CD4-positive, CD25-positive, alpha-beta regulatory T cell (primary cell): ENCODE measurements at regions not wholly inside any gene's neighbourhood (a gene's known extent, or its start where the extent isn't known, plus 50 kb on each side); places are given as distances from the start of the nearest gene placed in this dataset.

Experiments used
- ATAC-seq, 2 donors: fragments of 150-1000 bp; cut with Tn5 transposase; one replicate each; pipeline ENCODE4 v1.10.0; 2021; ENCODE audit warnings: low read depth in 2 of 2, moderate number of reproducible peaks in 2 of 2, moderate library complexity in 1 of 2
- DNase-seq, 3 donors: peaks; one replicate each; pipeline versions ENCODE4 v3.0.0 to v3.0.0-alpha.2; 2012 to 2022; ENCODE audit warnings: mixed read lengths in 1 of 3
- H3K27ac ChIP-seq: one replicate; pipeline ENCODE4 v1.7.0; 2013; ENCODE audit warnings: mild to moderate bottlenecking, low read length; ENCODE audit not compliant: insufficient read depth, poor library complexity, severe bottlenecking
- H3K27me3 ChIP-seq: one replicate; pipeline ENCODE4 v1.7.0; 2013; ENCODE audit warnings: low read length; ENCODE audit not compliant: control insufficient read depth, insufficient read depth
- H3K36me3 ChIP-seq: one replicate; pipeline ENCODE4 v1.7.0; 2013; ENCODE audit warnings: mild to moderate bottlenecking, low read length, moderate library complexity; ENCODE audit not compliant: control insufficient read depth, insufficient read depth
- H3K4me1 ChIP-seq: 2 replicates; pipeline ENCODE4 v1.7.0; 2013; ENCODE audit warnings: mild to moderate bottlenecking, low read length; ENCODE audit not compliant: insufficient read depth, control insufficient read depth, poor library complexity, severe bottlenecking
- H3K4me3 ChIP-seq: one replicate; pipeline ENCODE4 v1.7.0; 2013; ENCODE audit warnings: low read depth, mild to moderate bottlenecking, low read length, moderate library complexity
- H3K9me3 ChIP-seq, 2 experiments: 1 replicate in 1 of 2; 2 replicates in 1 of 2; pipeline ENCODE4 v1.7.0; 2013; ENCODE audit warnings: low read length in 2 of 2, mild to moderate bottlenecking in 1 of 2, moderate library complexity in 1 of 2; ENCODE audit not compliant: control insufficient read depth in 2 of 2
- H3K27ac Mint-ChIP-seq, 3 donors: one replicate each; pipeline ENCODE4 v1.8.0; 2020 to 2022; ENCODE audit warnings: mild to moderate bottlenecking in 3 of 3, mixed read lengths in 3 of 3, moderate library complexity in 2 of 3
- H3K27me3 Mint-ChIP-seq: one replicate; pipeline ENCODE4 v1.8.0; 2022; ENCODE audit warnings: mild to moderate bottlenecking, mixed read lengths
- H3K36me3 Mint-ChIP-seq: one replicate; pipeline ENCODE4 v1.8.0; 2020; ENCODE audit warnings: mixed read lengths
- H3K4me1 Mint-ChIP-seq, 4 donors: one replicate each; pipeline ENCODE4 v1.8.0; 2020 to 2022; ENCODE audit warnings: mixed read lengths in 4 of 4, mild to moderate bottlenecking in 1 of 4
- H3K4me3 Mint-ChIP-seq, 4 donors: one replicate each; pipeline ENCODE4 v1.8.0; 2020 to 2022; ENCODE audit warnings: mild to moderate bottlenecking in 4 of 4, mixed read lengths in 4 of 4, moderate library complexity in 3 of 4
- H3K9me3 Mint-ChIP-seq, 7 donors: one replicate each; pipeline ENCODE4 v1.8.0; 2020 to 2022; ENCODE audit warnings: mixed read lengths in 7 of 7, mild to moderate bottlenecking in 3 of 7, moderate library complexity in 2 of 7

DNA sequence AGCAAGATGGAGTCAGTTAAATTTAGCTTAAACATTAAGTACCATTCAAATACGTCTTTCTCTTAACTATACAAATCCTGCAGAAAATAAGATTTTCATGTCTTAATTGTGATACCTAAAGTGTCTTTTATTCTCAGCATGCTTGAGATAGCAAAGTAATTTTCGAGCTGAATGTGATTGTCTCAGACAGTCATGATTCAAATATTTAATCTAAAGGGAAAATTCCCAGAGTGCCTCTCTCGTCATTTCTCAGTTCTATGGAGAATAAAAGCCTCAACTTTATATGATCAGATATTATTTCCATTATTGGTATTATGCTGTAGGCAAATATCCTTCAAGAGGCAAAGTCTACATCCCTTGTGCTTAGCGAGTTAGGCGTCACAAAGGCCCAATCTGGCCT, 589.9 kb downstream of the TAFA4 start:
- no peaks in the 10 kb centered on the region for H3K27me3 Mint-ChIP-seq
- H3K4me3 ChIP-seq, result no peak overlapping the region

DNA sequence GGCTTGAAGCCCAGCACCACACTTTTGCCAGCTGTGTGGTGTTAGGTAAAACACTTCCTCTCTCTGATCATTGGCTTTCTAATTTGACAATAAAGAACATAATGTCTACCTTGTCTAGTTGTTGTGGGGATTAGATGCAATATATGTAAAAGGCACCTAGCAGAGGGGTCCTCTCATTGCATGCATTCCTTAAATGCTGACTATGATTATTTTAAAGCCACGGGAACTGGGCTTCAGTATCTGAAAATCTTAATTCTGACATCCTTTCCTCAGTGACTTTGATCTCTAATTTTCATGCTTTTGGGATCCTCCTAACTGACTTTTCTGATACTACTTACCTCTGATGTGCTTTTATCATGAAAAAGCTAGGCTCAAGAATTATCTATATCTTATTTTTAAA, 596.3 kb downstream of the TAFA4 start:
- H3K36me3 Mint-ChIP-seq, result no peaks in the 10 kb centered on the region
- no peak for ATAC-seq
- Histone ChIP-seq H3K4me3 (no peak overlapping the region), H3K36me3 (no peaks in the 10 kb centered on the region), H3K27me3 (no peaks in the 10 kb centered on the region), H3K9me3 (no peaks in the 10 kb centered on the region), H3K27ac (no peak overlapping the region), H3K4me1 (no peaks in the 10 kb centered on the region)
- no peaks in the 10 kb centered on the region for H3K27me3 Mint-ChIP-seq
- no peaks in the 10 kb centered on the region for H3K4me1 Mint-ChIP-seq
- no peak for DNase-seq
- H3K27ac Mint-ChIP-seq, result no peak overlapping the region
- peaks cover 0 to 7% (median 1%) of the 10 kb centered on the region in 7 donors for H3K9me3 Mint-ChIP-seq
- H3K4me3 Mint-ChIP-seq, result no peak overlapping the region

More for the DNA sequence above, 589.9 kb downstream of the TAFA4 start:
- H3K27ac Mint-ChIP-seq, result no peak overlapping the region
- H3K4me3 Mint-ChIP-seq, result no peak overlapping the region
- ATAC-seq, result no peak
- no peaks in the 10 kb centered on the region for H3K36me3 ChIP-seq
- peaks cover 0 to 5% (median 1%) of the 10 kb centered on the region in 7 donors for H3K9me3 Mint-ChIP-seq
- H3K27me3 ChIP-seq, result no peaks in the 10 kb centered on the region
- no peaks in the 10 kb centered on the region for H3K4me1 Mint-ChIP-seq
- H3K9me3 ChIP-seq, result no peaks in the 10 kb centered on the region
- DNase-seq, result no peak
- no peaks in the 10 kb centered on the region for H3K36me3 Mint-ChIP-seq
- H3K4me1 ChIP-seq, result no peaks in the 10 kb centered on the region
- H3K27ac ChIP-seq, result no peak overlapping the region

DNA sequence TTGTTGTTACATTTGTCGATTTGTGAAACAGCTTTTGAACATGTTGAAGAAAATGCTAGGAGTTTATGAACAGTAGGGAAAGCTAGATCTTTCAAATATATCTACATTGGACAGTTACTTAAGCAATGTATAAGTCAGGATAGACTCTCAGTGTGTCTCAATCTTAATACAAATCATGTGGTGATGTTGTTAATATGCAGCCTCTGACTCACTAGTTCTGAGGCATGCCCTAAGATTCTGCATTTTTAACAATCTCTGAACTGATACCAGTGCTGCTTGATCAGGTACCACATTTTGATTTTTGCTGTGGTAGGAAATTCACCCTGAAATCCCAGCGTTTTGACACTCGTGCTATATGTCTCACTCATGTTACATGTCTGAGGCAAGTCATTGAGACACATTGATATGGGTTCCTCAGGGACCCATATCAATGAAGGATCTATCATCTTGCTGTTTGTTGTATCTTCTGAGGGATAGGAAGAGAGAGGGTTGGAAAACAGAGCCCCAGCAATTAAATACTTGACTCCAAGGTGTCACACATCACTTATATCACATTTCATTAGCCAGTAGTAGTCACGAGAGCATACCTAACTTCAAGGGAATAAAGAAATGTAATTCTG, 597.9 kb downstream of the TAFA4 start:
- H3K4me1 Mint-ChIP-seq, result no peaks in the 10 kb centered on the region
- peaks cover 0 to 4% (median 2%) of the 10 kb centered on the region in 7 donors for H3K9me3 Mint-ChIP-seq
- H3K27ac Mint-ChIP-seq, result no peak overlapping the region
- ATAC-seq (no peak), DNase-seq (no peak)
- H3K4me3 ChIP-seq, result no peak overlapping the region
- no peaks in the 10 kb centered on the region for H3K27me3 Mint-ChIP-seq
- no peak overlapping the region for H3K27ac ChIP-seq
- H3K9me3 ChIP-seq, result no peaks in the 10 kb centered on the region
- no peak overlapping the region for H3K4me3 Mint-ChIP-seq
- no peaks in the 10 kb centered on the region for H3K36me3 ChIP-seq
- no peaks in the 10 kb centered on the region for H3K27me3 ChIP-seq
- H3K4me1 ChIP-seq, result no peaks in the 10 kb centered on the region
- no peaks in the 10 kb centered on the region for H3K36me3 Mint-ChIP-seq

DNA sequence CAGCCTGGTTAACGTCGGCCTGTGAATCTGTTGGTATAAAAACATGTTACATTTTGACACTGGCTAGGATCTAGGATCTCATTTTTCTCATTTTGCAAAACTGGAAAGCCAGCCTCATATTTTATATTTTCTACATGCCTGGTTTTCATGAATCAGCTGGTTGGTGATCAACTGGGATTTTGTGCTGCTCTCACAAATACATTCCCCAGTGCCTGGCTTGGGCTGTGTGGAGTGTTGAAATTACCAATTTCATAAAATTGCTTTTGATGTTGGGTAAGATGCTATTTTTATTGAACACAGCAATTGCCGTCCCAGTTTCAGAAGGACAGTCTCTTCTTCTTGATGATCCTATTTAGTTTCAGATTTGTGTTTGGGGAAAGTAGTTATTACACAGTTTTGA, 604.3 kb downstream of the TAFA4 start:
- no peak overlapping the region for H3K4me3 Mint-ChIP-seq
- H3K4me3 ChIP-seq, result no peak overlapping the region
- ATAC-seq, result no peak
- H3K27ac ChIP-seq, result no peak overlapping the region
- no peak overlapping the region for H3K27ac Mint-ChIP-seq
- H3K4me1 ChIP-seq, result no peaks in the 10 kb centered on the region
- H3K9me3 Mint-ChIP-seq, result peaks cover 0 to 8% (median 2%) of the 10 kb centered on the region in 7 donors
- DNase-seq, result no peak
- no peaks in the 10 kb centered on the region for H3K4me1 Mint-ChIP-seq
- H3K9me3 ChIP-seq, result no peaks in the 10 kb centered on the region
- H3K27me3 ChIP-seq, result no peaks in the 10 kb centered on the region
- no peaks in the 10 kb centered on the region for H3K36me3 Mint-ChIP-seq
- H3K27me3 Mint-ChIP-seq, result no peaks in the 10 kb centered on the region
- no peaks in the 10 kb centered on the region for H3K36me3 ChIP-seq

DNA sequence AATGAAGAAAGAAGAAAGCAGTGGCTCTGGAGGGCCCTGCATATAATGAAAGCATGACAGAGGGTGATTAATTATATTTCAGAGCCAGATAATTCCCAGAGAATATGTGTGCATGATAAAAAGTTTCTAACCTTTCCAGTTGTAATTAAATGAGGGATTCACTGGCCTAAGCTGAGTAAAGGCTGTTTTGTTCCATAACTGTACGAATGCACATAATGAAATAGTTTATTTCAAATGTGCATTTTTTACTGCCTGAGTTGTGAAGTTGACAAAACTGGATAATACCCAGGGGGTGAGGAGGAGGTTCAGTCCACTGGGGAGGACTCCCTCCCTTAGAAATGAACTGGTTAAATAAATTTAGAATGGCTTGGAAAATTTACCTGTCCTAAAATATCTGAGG, 616.4 kb downstream of the TAFA4 start:
- Histone ChIP-seq H3K27ac (no peak overlapping the region), H3K4me3 (no peak overlapping the region), H3K27me3 (no peaks in the 10 kb centered on the region), H3K4me1 (no peaks in the 10 kb centered on the region), H3K36me3 (no peaks in the 10 kb centered on the region), H3K9me3 (no peaks in the 10 kb centered on the region)
- H3K27ac Mint-ChIP-seq, result no peak overlapping the region
- no peak for DNase-seq
- peaks cover 4% of the 10 kb centered on the region for H3K36me3 Mint-ChIP-seq
- no peaks in the 10 kb centered on the region for H3K4me1 Mint-ChIP-seq
- no peak overlapping the region for H3K4me3 Mint-ChIP-seq
- peaks cover 4% of the 10 kb centered on the region for H3K27me3 Mint-ChIP-seq
- no peak for ATAC-seq
- peaks cover 0 to 9% (median 4%) of the 10 kb centered on the region in 7 donors for H3K9me3 Mint-ChIP-seq

DNA sequence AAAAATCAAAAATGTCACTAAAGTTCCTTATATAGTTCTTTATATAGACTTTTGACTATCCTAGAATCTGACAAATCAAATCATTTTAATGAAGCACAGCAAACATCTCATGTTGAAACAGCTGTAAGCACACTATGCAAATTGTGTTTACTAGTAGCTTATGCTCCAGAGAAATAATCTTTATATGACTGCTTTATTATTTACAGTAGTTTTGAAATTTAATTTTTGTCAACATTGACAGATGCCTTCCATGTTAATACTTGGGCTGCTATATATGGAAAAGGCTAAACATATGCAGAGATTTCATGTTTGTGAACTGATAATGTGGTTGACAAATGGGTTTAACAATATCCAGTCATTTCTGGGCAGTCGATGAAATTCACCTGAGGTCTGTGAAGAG, 616.8 kb downstream of the TAFA4 start:
- peaks cover 4% of the 10 kb centered on the region for H3K27me3 Mint-ChIP-seq
- no peaks in the 10 kb centered on the region for H3K4me1 Mint-ChIP-seq
- no peaks in the 10 kb centered on the region for H3K27me3 ChIP-seq
- no peak overlapping the region for H3K27ac ChIP-seq
- H3K9me3 ChIP-seq, result no peaks in the 10 kb centered on the region
- H3K4me3 ChIP-seq, result no peak overlapping the region
- H3K4me1 ChIP-seq, result no peaks in the 10 kb centered on the region
- H3K36me3 Mint-ChIP-seq, result peaks cover 4% of the 10 kb centered on the region
- H3K36me3 ChIP-seq, result no peaks in the 10 kb centered on the region
- H3K9me3 Mint-ChIP-seq, result peaks cover 0 to 9% (median 4%) of the 10 kb centered on the region in 7 donors
- DNase-seq, result no peak
- no peak overlapping the region for H3K27ac Mint-ChIP-seq
- H3K4me3 Mint-ChIP-seq, result no peak overlapping the region
- no peak for ATAC-seq

DNA sequence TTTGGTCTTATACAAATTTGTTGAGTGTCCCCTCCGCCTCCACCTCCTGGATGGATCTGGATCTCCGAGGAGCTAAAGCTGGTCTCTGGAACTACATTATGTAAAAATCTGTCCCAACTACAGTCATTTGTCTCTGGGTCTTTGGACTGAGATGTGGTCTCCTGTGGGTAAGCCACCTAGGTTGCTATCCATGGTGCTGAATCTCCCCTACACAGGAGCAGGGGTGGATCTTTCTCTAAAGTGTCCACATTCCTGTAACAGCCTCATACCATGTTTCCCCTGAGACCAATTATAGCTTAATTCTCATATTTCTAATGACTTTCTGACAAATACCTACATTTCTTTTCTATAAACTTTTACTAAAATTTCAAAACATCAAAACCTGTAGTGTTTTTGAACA, 625.8 kb downstream of the TAFA4 start:
- H3K27me3 ChIP-seq, result no peaks in the 10 kb centered on the region
- H3K4me3 Mint-ChIP-seq, result no peak overlapping the region
- no peaks in the 10 kb centered on the region for H3K4me1 ChIP-seq
- ATAC-seq (no peak), DNase-seq (peak in 2 of 3 donors; percentile 4 to 11)
- no peaks in the 10 kb centered on the region for H3K36me3 ChIP-seq
- H3K27me3 Mint-ChIP-seq, result no peaks in the 10 kb centered on the region
- no peaks in the 10 kb centered on the region for H3K9me3 ChIP-seq
- peaks cover 0 to 5% (median 0%) of the 10 kb centered on the region in 7 donors for H3K9me3 Mint-ChIP-seq
- H3K27ac Mint-ChIP-seq, result no peak overlapping the region
- H3K4me3 ChIP-seq, result no peak overlapping the region
- no peak overlapping the region for H3K27ac ChIP-seq
- no peaks in the 10 kb centered on the region for H3K4me1 Mint-ChIP-seq
- peaks cover 4% of the 10 kb centered on the region for H3K36me3 Mint-ChIP-seq

DNA sequence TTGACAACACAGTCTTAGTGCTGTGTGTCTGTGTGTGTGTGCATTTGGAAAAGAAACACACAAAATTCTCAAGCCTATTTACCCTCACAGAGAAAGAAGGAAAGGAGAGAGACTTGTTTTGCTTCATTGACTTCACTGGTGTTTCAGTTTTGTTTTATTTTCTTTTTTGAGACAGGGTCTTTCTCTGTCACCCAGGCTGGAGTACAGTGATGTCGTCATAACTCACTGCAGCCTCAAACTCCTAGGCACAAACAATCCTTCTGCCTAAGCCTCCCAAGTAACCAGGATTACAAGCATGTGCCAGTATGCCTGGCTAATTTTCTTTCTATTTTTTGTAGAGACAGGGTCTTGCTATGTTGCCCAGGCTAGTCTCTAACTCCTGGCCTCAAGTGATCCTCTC, 636.9 kb downstream of the TAFA4 start:
- DNase-seq (no peak), ATAC-seq (no peak)
- no peak overlapping the region for H3K4me3 Mint-ChIP-seq
- Histone ChIP-seq H3K36me3 (no peaks in the 10 kb centered on the region), H3K9me3 (no peaks in the 10 kb centered on the region), H3K4me3 (no peak overlapping the region), H3K4me1 (no peaks in the 10 kb centered on the region), H3K27me3 (no peaks in the 10 kb centered on the region), H3K27ac (no peak overlapping the region)
- H3K4me1 Mint-ChIP-seq, result peaks cover 0 to 5% (median 0%) of the 10 kb centered on the region in 4 donors
- no peaks in the 10 kb centered on the region for H3K36me3 Mint-ChIP-seq
- no peaks in the 10 kb centered on the region for H3K27me3 Mint-ChIP-seq
- H3K9me3 Mint-ChIP-seq, result peaks cover 0 to 8% (median 3%) of the 10 kb centered on the region in 7 donors
- H3K27ac Mint-ChIP-seq, result no peak overlapping the region
